ENCODE measurements at regions not wholly inside any gene's neighbourhood (a gene's known extent, or its start where the extent isn't known, plus 50 kb on each side); places are given as distances from the start of the nearest gene placed in this dataset.

GRCh38 chr6:145187491-145188206 lies 547.7 kb downstream of the EPM2A start:
- Histone ChIP-seq H3K27me3 (ENCODE audit: control insufficient read depth, insufficient read depth, low read length) (no peaks in the 10 kb centered on the region), H3K4me3 (ENCODE audit: low read length) (no peak overlapping the region), H3K9ac (ENCODE audit: low read length) (no peak overlapping the region), H3K36me3 (ENCODE audit: control insufficient read depth, insufficient read depth, low read length) (no peaks in the 10 kb centered on the region), H3K4me1 (ENCODE audit: control insufficient read depth, insufficient read depth, low read length) (no peaks in the 10 kb centered on the region), H3K9me3 (ENCODE audit: control insufficient read depth, low read length) (no peaks in the 10 kb centered on the region)

GRCh38 chr6:145189836-145190235 lies 545.5 kb downstream of the EPM2A start:
- Histone ChIP-seq H3K36me3 (ENCODE audit: control insufficient read depth, insufficient read depth, low read length) (no peaks in the 10 kb centered on the region), H3K4me1 (ENCODE audit: control insufficient read depth, insufficient read depth, low read length) (no peaks in the 10 kb centered on the region), H3K9ac (ENCODE audit: low read length) (no peak overlapping the region), H3K27me3 (ENCODE audit: control insufficient read depth, insufficient read depth, low read length) (no peaks in the 10 kb centered on the region), H3K9me3 (ENCODE audit: control insufficient read depth, low read length) (no peaks in the 10 kb centered on the region), H3K4me3 (ENCODE audit: low read length) (no peak overlapping the region)

DNA sequence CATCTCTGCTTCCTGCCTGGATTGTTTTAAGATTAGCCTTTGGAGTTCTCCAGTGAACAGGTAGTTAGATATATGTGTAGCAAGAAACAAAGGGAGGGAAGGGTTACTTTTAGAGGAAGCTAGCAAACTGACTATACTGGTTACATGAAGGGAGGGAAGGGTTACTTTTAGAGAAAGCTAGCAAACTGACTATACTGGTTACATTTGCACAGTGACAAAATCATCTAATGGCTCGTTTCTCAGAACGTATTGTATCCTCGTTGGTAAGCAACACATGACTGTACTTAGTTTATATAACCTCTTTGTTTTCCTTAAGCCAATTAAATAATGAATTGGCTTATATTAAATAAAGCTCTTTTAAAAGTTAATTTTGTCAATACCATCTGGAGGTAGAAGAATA lies 540.9 kb downstream of the EPM2A start:
- Histone ChIP-seq H3K4me1 (ENCODE audit: control insufficient read depth, insufficient read depth, low read length) (no peaks in the 10 kb centered on the region), H3K36me3 (ENCODE audit: control insufficient read depth, insufficient read depth, low read length) (no peaks in the 10 kb centered on the region), H3K9ac (ENCODE audit: low read length) (no peak overlapping the region), H3K9me3 (ENCODE audit: control insufficient read depth, low read length) (no peaks in the 10 kb centered on the region), H3K4me3 (ENCODE audit: low read length) (no peak overlapping the region), H3K27me3 (ENCODE audit: control insufficient read depth, insufficient read depth, low read length) (no peaks in the 10 kb centered on the region)

DNA sequence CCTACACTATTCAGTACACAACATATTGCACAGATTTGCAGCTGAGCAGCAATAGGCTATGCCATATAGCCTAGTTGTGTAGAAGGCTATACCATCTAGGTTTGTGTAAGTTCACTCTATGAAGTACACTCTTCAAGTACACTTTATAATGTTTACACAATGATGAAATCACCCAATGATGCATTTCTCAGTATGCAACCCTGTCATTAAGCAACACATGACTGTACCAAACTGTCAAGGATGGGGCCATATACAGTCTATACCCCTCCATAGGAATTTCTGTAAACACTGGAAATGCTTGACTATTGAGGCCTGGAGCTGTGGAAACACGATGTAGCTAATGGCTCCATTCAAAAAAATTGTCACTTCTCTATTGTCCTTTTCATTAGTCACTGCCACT lies 535.4 kb downstream of the EPM2A start:
- Histone ChIP-seq H3K9me3 (ENCODE audit: control insufficient read depth, low read length) (no peaks in the 10 kb centered on the region), H3K27me3 (ENCODE audit: control insufficient read depth, insufficient read depth, low read length) (no peaks in the 10 kb centered on the region), H3K9ac (ENCODE audit: low read length) (no peak overlapping the region), H3K4me3 (ENCODE audit: low read length) (no peak overlapping the region), H3K36me3 (ENCODE audit: control insufficient read depth, insufficient read depth, low read length) (no peaks in the 10 kb centered on the region), H3K4me1 (ENCODE audit: control insufficient read depth, insufficient read depth, low read length) (no peaks in the 10 kb centered on the region)

DNA sequence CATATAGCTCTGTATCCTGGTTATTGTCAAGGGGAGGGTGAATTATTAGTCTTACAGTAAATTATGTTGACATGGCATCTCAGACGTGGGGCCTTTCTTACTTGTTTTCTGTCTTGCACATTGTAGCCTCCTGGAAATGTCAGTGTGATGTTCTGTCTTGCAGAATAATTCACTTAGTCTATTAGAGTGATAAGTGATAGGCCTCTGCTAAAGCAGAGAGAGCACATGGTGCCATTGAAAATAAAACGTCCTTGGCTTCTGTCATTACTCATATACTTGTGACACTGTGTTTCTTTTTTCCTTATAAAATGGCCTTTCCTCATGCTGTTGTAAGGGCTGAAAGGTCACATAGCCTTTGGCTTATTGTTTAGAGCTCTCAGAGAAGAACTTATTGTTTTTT lies 531.0 kb downstream of the EPM2A start:
- Histone ChIP-seq H3K9me3 (ENCODE audit: control insufficient read depth, low read length) (no peaks in the 10 kb centered on the region), H3K4me1 (ENCODE audit: control insufficient read depth, insufficient read depth, low read length) (no peaks in the 10 kb centered on the region), H3K4me3 (ENCODE audit: low read length) (no peak overlapping the region), H3K9ac (ENCODE audit: low read length) (no peak overlapping the region), H3K36me3 (ENCODE audit: control insufficient read depth, insufficient read depth, low read length) (no peaks in the 10 kb centered on the region), H3K27me3 (ENCODE audit: control insufficient read depth, insufficient read depth, low read length) (no peaks in the 10 kb centered on the region)

GRCh38 chr6:145206247-145206907 lies 528.9 kb downstream of the EPM2A start:
- Histone ChIP-seq H3K4me3 (ENCODE audit: low read length) (no peak overlapping the region), H3K9me3 (ENCODE audit: control insufficient read depth, low read length) (no peaks in the 10 kb centered on the region), H3K9ac (ENCODE audit: low read length) (no peak overlapping the region), H3K36me3 (ENCODE audit: control insufficient read depth, insufficient read depth, low read length) (no peaks in the 10 kb centered on the region), H3K27me3 (ENCODE audit: control insufficient read depth, insufficient read depth, low read length) (no peaks in the 10 kb centered on the region), H3K4me1 (ENCODE audit: control insufficient read depth, insufficient read depth, low read length) (no peaks in the 10 kb centered on the region)

DNA sequence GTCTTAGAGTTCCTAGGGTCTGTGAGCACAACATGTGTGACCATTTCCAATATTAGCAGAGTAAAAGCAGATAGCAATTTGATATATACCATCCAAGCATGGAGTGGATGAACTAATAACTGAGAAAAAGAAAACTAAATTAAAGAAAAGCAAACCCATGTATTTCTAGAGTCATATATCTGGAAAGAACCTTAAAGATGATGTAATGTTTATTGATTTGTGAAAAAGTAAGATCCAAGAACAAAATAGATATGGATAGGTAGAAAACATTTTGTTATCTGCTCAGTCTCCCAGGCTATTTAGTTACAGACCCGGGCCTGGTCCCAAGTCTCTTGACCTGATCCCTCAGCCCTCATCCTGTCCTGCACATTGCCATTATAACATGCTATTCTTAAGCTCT lies 526.8 kb downstream of the EPM2A start:
- Histone ChIP-seq H3K4me3 (ENCODE audit: low read length) (no peak overlapping the region), H3K36me3 (ENCODE audit: control insufficient read depth, insufficient read depth, low read length) (no peaks in the 10 kb centered on the region), H3K27me3 (ENCODE audit: control insufficient read depth, insufficient read depth, low read length) (no peaks in the 10 kb centered on the region), H3K9me3 (ENCODE audit: control insufficient read depth, low read length) (no peaks in the 10 kb centered on the region), H3K9ac (ENCODE audit: low read length) (no peak overlapping the region), H3K4me1 (ENCODE audit: control insufficient read depth, insufficient read depth, low read length) (no peaks in the 10 kb centered on the region)

GRCh38 chr6:145209272-145209671 lies 526.0 kb downstream of the EPM2A start:
- Histone ChIP-seq H3K9ac (ENCODE audit: low read length) (no peak overlapping the region), H3K4me1 (ENCODE audit: control insufficient read depth, insufficient read depth, low read length) (no peaks in the 10 kb centered on the region), H3K9me3 (ENCODE audit: control insufficient read depth, low read length) (no peaks in the 10 kb centered on the region), H3K27me3 (ENCODE audit: control insufficient read depth, insufficient read depth, low read length) (no peaks in the 10 kb centered on the region), H3K4me3 (ENCODE audit: low read length) (no peak overlapping the region), H3K36me3 (ENCODE audit: control insufficient read depth, insufficient read depth, low read length) (no peaks in the 10 kb centered on the region)

- H3K9ac ChIP-seq (ENCODE audit: low read length): no peak overlapping the region
- H3K4me3 ChIP-seq (ENCODE audit: low read length): no peak overlapping the region
- H3K36me3 ChIP-seq (ENCODE audit: control insufficient read depth, insufficient read depth, low read length): no peaks in the 10 kb centered on the region
- H3K9me3 ChIP-seq (ENCODE audit: control insufficient read depth, low read length): no peaks in the 10 kb centered on the region
- H3K4me1 ChIP-seq (ENCODE audit: control insufficient read depth, insufficient read depth, low read length): no peaks in the 10 kb centered on the region
- no peaks in the 10 kb centered on the region for H3K27me3 ChIP-seq (ENCODE audit: control insufficient read depth, insufficient read depth, low read length)
Measured at GRCh38 chr6:145212813-145213212, 522.5 kb downstream of the EPM2A start.

DNA sequence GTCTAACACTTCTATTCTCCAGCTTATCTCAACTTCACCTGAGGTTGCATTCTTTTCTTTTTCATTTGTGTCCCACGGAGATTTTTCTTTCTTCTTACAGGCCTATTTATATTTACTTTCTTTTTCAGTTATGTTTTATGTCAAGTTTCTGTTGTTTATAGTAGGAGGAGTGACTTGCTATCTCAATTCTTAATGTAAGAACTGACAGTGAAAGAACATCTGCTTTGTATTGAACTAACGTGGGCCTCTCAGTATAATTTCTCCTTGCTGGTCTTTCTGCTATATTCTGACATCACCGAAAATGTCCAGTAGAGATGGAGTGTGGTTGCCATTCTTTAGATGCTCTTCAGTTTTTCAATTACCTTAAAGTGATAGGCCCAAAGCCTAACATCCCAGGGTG lies 521.7 kb downstream of the EPM2A start:
- no peak overlapping the region for H3K4me3 ChIP-seq (ENCODE audit: low read length)
- no peaks in the 10 kb centered on the region for H3K36me3 ChIP-seq (ENCODE audit: control insufficient read depth, insufficient read depth, low read length)
- H3K27me3 ChIP-seq (ENCODE audit: control insufficient read depth, insufficient read depth, low read length): no peaks in the 10 kb centered on the region
- H3K4me1 ChIP-seq (ENCODE audit: control insufficient read depth, insufficient read depth, low read length): no peaks in the 10 kb centered on the region
- no peak overlapping the region for H3K9ac ChIP-seq (ENCODE audit: low read length)
- no peaks in the 10 kb centered on the region for H3K9me3 ChIP-seq (ENCODE audit: control insufficient read depth, low read length)

GRCh38 chr6:145214570-145214969 lies 520.8 kb downstream of the EPM2A start:
- Histone ChIP-seq H3K4me1 (ENCODE audit: control insufficient read depth, insufficient read depth, low read length) (no peaks in the 10 kb centered on the region), H3K4me3 (ENCODE audit: low read length) (no peak overlapping the region), H3K9ac (ENCODE audit: low read length) (no peak overlapping the region), H3K36me3 (ENCODE audit: control insufficient read depth, insufficient read depth, low read length) (no peaks in the 10 kb centered on the region), H3K9me3 (ENCODE audit: control insufficient read depth, low read length) (no peaks in the 10 kb centered on the region), H3K27me3 (ENCODE audit: control insufficient read depth, insufficient read depth, low read length) (no peaks in the 10 kb centered on the region)

- Histone ChIP-seq H3K4me1 (ENCODE audit: control insufficient read depth, insufficient read depth, low read length) (no peaks in the 10 kb centered on the region), H3K36me3 (ENCODE audit: control insufficient read depth, insufficient read depth, low read length) (no peaks in the 10 kb centered on the region), H3K9me3 (ENCODE audit: control insufficient read depth, low read length) (no peaks in the 10 kb centered on the region), H3K4me3 (ENCODE audit: low read length) (no peak overlapping the region), H3K27me3 (ENCODE audit: control insufficient read depth, insufficient read depth, low read length) (no peaks in the 10 kb centered on the region), H3K9ac (ENCODE audit: low read length) (no peak overlapping the region)
Measured at GRCh38 chr6:145224450-145224849, 510.9 kb downstream of the EPM2A start.

Measured in mucosa of stomach (tissue), 1 donor.